WERI-Rb-1 (cell line): ENCODE measurements at regions not wholly inside any gene's neighbourhood (a gene's known extent, or its start where the extent isn't known, plus 50 kb on each side); places are given as distances from the start of the nearest gene placed in this dataset.

Source experiments
- DNase-seq: peaks from one replicate; pipeline ENCODE4 v3.0.0-alpha.2; 2020
- H3K27ac ChIP-seq: fragments of 250-450 bp; sonication (Bioruptor Pico); 2 replicates; pipeline ENCODE4 v1.5.1; 2020; ENCODE audit warnings: mild to moderate bottlenecking, moderate library complexity
- H3K27me3 ChIP-seq: fragments of 250-450 bp; sonication (Bioruptor Pico); 2 replicates; pipeline ENCODE4 v1.5.1; 2021; ENCODE audit warnings: mild to moderate bottlenecking, low read depth, moderate library complexity; ENCODE audit not compliant: insufficient read depth, severe bottlenecking
- H3K36me3 ChIP-seq: fragments of 250-450 bp; sonication (Bioruptor Pico); 2 replicates; pipeline ENCODE4 v1.5.1; 2020; ENCODE audit warnings: mild to moderate bottlenecking, moderate library complexity
- H3K4me3 ChIP-seq: 2 replicates; pipeline ENCODE4 v1.5.1; 2011; ENCODE audit warnings: low read depth, mild to moderate bottlenecking, control low read depth, low read length
- H3K9me3 ChIP-seq: fragments of 250-450 bp; sonication (Bioruptor Pico); 2 replicates; pipeline ENCODE4 v1.5.1; 2021; ENCODE audit warnings: mild to moderate bottlenecking, moderate library complexity; ENCODE audit not compliant: severe bottlenecking
- TF ChIP-seq, protein P1 (sequence below): IDR thresholded peaks from 2 replicates; pipeline ENCODE4 v1.5.1; 2011; ENCODE audit warnings: low read depth, mild to moderate bottlenecking, control low read depth, inconsistent platforms, low read length

DNA sequence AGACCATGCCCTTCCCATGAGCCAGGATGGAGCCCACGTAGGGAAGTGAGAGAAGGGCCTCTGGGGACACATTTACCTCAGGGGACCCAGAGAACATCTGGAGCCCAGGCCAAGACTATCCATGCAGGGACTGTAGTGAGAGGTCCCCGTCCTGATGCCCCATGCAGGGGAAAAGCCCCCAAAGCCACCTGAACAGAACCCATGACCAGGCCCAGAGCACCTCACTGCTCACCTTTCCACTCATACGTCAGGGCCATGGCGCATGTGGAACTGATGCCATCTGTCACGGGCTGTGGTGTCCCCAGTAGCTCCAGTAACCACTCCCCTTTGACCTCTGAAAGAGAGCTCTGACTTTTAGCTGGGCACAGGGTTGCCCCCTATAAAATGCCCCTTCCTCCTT lies 106.5 kb upstream of the TEX51 start:
- no peak for DNase-seq
- TF ChIP-seq, protein P1, sequence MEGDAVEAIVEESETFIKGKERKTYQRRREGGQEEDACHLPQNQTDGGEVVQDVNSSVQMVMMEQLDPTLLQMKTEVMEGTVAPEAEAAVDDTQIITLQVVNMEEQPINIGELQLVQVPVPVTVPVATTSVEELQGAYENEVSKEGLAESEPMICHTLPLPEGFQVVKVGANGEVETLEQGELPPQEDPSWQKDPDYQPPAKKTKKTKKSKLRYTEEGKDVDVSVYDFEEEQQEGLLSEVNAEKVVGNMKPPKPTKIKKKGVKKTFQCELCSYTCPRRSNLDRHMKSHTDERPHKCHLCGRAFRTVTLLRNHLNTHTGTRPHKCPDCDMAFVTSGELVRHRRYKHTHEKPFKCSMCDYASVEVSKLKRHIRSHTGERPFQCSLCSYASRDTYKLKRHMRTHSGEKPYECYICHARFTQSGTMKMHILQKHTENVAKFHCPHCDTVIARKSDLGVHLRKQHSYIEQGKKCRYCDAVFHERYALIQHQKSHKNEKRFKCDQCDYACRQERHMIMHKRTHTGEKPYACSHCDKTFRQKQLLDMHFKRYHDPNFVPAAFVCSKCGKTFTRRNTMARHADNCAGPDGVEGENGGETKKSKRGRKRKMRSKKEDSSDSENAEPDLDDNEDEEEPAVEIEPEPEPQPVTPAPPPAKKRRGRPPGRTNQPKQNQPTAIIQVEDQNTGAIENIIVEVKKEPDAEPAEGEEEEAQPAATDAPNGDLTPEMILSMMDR = no peak

DNA sequence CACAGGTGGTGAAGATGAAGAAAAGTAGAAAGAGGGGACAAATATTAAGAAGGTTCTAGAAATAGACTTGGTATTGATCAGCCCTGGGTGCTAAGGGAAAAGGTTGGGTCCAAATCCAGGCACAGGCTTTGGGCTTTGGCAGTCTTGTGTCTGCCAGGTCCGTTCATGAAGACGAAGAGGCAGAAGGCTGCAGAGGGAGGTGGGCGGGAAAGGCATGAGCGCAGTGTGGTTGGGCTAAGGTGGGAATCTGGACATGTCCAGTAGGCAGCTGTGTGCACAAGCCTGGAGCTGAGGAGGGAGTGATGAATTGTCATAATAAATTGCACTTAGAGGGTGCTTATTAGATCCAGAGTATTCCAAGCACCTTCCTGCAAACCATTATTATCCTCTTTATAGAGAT lies 105.7 kb upstream of the TEX51 start:
- TF ChIP-seq, protein P1 = no peak
- Histone ChIP-seq H3K27me3 (peaks cover 46% of the 10 kb centered on the region), H3K9me3 (no peaks in the 10 kb centered on the region), H3K4me3 (no peak overlapping the region), H3K36me3 (no peaks in the 10 kb centered on the region), H3K27ac (no peak overlapping the region)
- peak; percentile 2 for DNase-seq

More for the DNA sequence above, 106.5 kb upstream of the TEX51 start:
- no peaks in the 10 kb centered on the region for H3K36me3 ChIP-seq
- H3K4me3 ChIP-seq = no peak overlapping the region
- H3K27ac ChIP-seq = no peak overlapping the region
- peaks cover 40% of the 10 kb centered on the region for H3K27me3 ChIP-seq
- H3K9me3 ChIP-seq = no peaks in the 10 kb centered on the region

- TF ChIP-seq, protein P1 = peak; percentile 42; the same call in 1 of the 2 replicates
- Histone ChIP-seq H3K36me3 (no peaks in the 10 kb centered on the region), H3K27ac (no peak overlapping the region), H3K27me3 (peaks cover 49% of the 10 kb centered on the region), H3K4me3 (no peak overlapping the region), H3K9me3 (no peaks in the 10 kb centered on the region)
- DNase-seq = peak; percentile 16
Observed at GRCh38 chr2:126793885-126794613, 104.6 kb upstream of the TEX51 start.

GRCh38 chr2:126795656-126796055 lies 103.0 kb upstream of the TEX51 start:
- no peak overlapping the region for H3K27ac ChIP-seq
- H3K36me3 ChIP-seq = no peaks in the 10 kb centered on the region
- TF ChIP-seq, protein P1 = no peak
- no peak for DNase-seq
- H3K9me3 ChIP-seq = no peaks in the 10 kb centered on the region
- peaks cover 52% of the 10 kb centered on the region for H3K27me3 ChIP-seq
- no peak overlapping the region for H3K4me3 ChIP-seq

- no peaks in the 10 kb centered on the region for H3K36me3 ChIP-seq
- H3K9me3 ChIP-seq = no peaks in the 10 kb centered on the region
- TF ChIP-seq, protein P1 = no peak
- no peak overlapping the region for H3K27ac ChIP-seq
- DNase-seq = no peak
- no peak overlapping the region for H3K4me3 ChIP-seq
- peaks cover 46% of the 10 kb centered on the region for H3K27me3 ChIP-seq
Observed at GRCh38 chr2:126796931-126797621, 101.6 kb upstream of the TEX51 start.
